Hepatic stellate cell (primary cell): ENCODE measurements at regions not wholly inside any gene's neighbourhood (a gene's known extent, or its start where the extent isn't known, plus 50 kb on each side); places are given as distances from the start of the nearest gene placed in this dataset.
A peak's percentile ranks its signal among the peaks of the same experiment; 100 is the strongest.

Source experiments
- DNase-seq: peaks from one replicate; pipeline ENCODE4 v3.0.0; 2011; ENCODE audit warnings: low spot score

DNA sequence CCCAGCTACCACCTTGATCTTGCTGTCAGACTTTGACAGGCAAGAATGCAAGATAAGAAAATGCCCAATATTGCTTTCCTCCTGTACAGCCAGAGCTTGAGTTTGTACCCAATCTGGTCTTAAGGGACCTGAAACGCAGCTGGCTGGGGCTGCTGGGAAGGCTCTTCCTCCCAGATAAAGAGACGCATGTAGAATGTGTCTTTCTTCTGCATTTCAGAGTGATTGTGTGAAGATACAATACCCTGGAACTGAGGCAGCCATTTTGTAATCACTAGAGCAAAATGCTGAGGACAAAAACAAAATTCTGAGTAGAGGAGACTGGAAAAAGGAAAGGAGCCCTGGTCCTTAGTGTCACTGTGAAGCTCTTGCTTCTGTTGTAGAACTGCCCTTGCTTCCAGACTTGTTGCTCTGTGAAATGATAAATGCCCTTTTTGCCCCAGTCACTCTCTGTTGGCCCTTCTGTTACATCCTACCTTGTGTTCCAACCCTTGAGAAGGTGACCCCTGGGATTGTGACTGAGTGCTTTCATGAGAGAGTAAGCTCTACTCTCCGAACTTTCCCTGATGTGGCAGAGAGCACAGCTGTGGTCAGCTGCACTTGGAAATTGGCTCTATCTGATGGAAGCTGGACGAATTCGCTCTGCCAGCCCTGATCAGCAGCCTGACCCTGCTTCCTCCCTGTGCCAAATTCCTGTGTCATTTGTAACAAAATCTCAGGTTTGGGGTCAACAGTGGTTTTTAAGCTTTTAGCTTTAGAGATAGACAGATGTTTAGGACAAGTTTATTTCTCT is 137.4 kb upstream of the RBMS1 start:
- no peak for DNase-seq

DNA sequence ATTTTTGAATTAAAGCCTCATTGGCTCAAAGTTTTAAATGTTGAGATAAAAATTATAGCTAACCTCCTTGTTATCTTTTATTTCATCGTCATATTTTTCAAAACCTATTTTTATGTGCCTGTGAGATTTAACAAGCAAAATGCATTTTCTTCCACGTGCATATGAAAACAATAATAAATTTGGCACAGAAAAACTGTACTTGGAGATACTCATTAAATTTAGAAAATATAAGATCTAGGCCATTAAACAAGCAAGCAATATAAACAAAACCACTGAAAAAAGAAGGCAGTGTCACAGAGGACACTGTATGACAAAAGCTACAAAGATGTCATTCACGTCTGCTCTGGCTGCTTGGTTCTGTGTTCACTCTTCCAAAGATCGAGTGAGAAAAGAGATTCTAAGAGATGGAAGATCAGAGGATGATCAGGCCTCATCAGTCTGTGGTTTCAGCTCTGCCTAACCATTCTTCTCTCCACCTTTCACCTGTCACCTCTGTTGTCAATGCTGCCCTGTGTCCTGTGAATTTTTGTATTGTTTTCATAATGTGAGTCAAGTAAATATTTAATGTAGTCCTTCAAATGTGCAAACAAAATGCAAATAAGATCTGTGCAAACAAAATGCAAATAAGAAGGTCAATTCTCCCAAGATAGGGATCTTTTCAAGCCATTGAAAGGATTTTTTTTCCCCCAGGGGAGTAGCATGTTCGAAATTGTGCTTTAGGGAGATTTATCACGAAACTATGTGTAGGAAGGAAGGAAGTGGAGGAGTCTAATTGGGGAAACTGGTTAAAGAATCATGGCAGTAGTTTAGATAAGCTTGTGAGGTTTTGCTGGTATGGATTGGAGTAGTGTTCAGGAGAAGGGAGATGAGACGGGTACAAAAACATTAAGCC is 138.7 kb upstream of the RBMS1 start:
- no peak for DNase-seq

DNA sequence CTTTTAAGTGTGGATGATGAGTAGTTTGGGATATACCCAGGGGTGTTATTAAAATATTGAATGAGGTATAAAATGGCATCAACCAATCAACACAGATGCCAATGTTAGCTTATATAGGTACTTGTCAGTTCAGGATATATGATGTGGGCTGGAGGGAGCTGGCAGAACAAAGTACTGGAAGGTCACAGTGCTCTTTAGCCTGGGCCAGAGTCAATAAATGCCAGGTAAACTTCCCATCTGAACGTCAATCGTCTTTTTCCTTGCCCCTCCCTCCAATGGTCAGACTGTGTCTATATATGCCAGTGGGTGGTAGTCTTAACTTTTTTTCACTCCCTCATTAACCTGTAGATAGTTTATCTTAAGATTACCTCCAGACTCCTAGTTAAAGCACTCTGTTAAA is 140.8 kb upstream of the RBMS1 start:
- no peak for DNase-seq

- peak; percentile 23 for DNase-seq
Measured at GRCh38 chr2:160635488-160635887, 141.9 kb upstream of the RBMS1 start.

DNA sequence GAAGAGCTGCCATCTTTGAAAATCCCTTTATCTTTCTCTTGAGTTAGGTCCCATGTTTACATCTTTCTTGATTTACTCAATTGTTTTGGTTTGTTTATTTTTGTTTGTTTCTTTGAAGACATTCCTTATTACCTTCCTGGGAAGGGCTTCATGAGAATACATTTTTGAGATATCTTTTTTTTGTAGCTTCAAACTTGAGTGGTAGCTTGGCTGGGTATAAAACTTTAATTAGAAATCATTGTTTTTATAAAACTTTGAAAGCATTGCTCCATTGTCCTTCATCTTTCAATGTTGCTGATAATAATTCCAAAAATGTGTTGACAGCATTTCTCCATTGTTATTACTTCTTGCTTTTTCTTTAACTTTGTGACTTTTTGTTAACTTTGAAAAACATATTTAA is 145.9 kb upstream of the RBMS1 start:
- no peak for DNase-seq

DNA sequence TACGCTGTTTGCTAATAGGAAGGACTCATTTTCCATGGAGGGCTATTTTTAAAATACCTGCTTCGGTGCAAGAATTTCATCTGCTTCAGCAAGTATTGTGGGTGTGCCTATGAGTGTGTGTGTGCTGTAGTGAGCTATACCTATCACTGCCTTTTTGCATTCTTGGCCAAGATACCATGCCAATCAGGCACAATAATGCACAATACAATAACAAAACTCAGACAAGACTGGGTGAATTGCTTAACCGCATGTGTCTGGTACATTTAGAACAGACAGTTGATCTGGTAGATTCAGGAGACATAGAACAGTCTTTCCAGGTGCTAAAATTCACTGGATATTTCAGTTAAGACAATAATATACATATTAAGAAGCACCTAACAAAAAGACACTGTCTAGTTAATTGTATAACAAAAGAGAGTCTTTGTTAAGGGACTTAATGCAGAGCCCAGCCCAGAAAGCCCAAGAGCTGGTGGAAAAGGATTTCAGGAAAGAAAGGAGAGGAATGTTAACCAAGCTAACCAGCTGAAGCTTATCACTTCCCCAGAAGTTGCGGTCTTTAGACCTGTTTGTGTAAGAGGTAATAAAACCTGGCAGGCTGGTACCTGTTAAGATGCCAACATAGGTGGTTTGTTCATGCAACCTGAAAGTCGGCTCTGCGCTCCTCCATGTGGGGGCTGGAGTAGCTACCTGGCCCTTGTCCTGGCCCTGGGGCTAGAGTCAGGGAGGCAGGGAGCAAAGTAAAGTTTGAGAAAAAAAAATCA is 153.3 kb upstream of the RBMS1 start:
- no peak for DNase-seq

- DNase-seq: no peak
Measured at GRCh38 chr2:160647967-160648685, 154.5 kb upstream of the RBMS1 start.

- no peak for DNase-seq
Measured at GRCh38 chr2:160649698-160650097, 156.1 kb upstream of the RBMS1 start.

GRCh38 chr2:160650196-160651118 is 156.8 kb upstream of the RBMS1 start:
- no peak for DNase-seq

DNA sequence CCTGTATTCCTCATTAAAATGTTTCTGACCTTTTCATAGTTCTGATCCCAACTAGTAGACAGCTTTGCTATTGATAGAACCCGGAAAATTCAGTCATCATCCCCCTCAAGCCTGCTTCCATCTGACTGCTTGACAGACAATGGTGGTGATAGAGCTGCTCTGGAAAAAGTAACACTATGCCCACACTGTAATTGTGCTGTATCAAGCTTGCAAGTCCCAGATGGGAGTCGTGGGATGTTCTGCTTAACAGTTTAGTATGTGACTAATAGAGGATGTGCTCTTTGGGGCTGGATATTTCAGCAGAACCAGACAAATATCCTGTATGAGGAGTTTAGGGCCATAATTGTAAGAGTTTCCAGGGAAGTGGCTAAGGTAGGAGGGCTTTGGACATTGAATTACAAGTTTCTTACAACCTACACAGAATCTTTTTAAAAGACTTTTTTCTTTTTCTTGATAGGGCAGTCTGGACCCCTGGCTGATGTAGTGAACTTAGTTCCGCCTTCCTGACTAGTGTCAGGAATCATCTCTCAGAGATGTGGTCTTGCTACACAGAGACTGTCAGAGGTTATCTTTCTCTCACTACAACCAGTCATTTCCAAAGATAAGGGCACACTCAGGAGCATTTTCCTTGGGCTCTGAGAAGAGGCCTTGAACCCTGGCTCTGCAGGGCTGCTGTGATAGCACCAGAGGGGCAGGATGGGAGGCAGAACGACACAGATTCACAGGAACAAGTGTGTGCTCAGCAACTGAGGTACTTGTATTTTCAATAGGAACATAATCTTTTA is 158.0 kb upstream of the RBMS1 start:
- no peak for DNase-seq

- no peak for DNase-seq
Measured at GRCh38 chr2:160652236-160652635, 158.6 kb upstream of the RBMS1 start.

DNA sequence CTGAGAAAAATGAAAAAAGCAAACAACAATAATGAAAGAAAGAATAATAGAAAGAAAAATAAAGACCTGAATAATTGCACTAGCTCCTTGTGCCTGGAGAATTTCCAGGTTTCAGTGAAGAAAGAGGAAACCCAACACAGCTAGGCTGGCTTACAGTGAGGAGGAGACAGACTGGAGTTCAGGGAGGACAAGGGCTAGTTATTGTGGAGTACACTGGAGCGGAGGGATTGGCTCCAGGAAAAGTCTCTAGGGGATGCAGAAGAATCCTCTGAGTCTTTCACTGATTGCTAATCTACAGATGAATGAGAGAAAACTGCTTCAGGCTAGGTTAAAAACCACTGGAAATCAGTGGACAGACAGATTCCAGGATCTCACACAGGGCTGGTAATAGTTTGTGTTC is 163.6 kb upstream of the RBMS1 start:
- no peak for DNase-seq

GRCh38 chr2:160658851-160659250 is 165.2 kb upstream of the RBMS1 start:
- no peak for DNase-seq

DNA sequence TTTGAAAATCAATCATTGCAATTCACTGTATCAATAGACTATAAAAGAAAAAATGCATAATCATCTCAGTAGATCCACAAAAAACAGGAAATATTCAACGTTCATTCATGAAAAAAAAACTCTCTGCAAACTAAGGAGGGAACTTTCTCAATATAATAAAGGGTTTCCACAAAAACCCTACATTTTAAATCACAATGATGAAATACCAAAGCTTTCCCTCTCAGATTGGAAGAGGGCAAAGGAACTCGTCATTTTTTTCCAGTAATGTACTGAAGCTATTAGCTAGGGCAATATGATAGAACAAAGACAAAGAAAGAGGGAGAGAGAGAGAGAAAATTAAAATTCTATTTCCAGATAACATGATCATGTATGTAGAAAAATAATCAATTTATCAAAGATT is 167.1 kb upstream of the RBMS1 start:
- DNase-seq: no peak

DNA sequence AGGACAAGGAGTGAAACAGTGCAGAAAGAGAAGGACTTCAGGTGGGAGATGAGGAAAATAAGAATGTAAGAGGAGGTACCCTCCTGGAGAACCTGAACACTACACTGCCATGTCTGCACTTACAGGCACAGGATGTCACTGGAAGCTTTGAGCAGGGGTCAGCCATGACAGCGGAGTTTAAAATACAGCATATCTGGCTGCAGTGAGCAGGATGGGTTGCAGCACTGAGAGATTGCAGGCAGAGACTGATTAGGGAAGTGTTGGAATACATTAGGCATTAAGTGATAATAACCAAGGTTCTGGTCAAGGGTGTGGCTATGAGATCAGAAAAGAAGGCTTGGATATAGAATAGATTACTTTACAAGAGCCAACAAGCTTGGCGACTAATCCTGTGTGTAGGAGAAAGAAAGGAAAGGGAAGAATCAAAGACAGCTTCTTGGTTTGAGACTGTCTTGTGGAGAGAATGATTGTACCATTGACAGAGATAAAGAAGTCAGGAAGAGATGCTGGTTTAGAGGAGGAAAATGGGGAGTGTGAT is 171.1 kb upstream of the RBMS1 start:
- no peak for DNase-seq

DNA sequence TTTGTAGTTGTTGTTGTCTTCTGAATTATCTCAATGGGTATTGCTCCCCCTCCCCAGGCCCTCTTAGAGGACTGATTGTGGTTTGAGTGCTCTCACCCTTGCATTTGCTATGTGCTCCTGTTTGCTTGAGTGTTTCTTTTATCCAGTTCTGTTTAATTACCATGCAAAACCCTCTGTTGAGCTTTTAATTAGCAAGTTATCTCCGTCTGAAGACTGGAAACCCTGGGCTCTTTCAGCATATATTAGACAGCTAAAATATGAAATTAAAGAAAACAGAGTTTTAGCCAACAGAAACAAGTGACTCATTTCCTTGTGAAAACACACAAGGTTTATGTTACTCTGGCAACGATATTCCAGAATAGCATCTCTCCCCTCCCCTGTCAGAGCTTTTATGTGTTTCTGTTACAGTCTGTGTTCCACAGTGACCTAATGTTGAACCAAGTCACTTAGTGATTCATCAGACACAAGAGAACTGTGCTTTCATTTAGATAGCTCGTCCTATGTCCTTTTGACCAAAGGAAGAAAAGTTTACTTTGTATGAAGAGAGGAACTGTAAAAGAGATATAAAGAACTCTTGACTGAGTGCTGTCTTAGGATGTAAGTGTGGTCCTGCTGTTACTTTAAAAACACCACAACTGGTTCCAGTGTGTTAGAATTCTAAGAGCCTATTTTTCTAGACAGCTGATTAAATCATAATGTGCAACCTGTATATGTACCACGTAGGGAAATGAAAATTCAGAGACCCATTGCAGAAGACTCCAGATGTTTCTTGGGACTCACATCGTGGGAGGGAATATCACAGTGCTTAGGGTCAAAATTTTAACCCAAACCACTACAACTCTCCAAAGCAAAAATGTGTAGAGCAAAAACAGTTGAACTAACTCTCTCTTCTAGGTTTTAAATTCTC is 172.8 kb upstream of the RBMS1 start:
- peak; percentile 66 for DNase-seq

DNA sequence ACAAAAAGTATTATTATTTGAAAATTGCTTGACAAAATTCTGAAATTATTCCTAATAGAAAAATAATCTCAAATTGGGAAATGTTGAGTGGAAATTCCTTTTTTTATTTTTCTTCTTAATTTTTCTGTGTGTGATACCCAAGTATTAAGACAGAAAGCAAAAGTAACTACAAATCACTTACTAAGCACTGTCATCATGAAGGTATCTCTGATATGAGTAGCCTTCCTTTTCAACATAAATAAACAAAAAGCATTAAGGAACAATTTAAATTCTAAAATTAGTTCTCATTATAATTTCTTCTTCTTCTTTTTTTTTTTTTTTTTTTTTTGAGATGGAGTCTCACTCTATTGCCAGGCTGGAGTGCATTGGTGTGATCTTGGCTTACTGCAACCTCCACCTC is 174.2 kb upstream of the RBMS1 start:
- DNase-seq: no peak

GRCh38 chr2:160670618-160671017 is 177.0 kb upstream of the RBMS1 start:
- no peak for DNase-seq

GRCh38 chr2:160672211-160672610 is 178.6 kb upstream of the RBMS1 start:
- no peak for DNase-seq
